Ovary (tissue), 7 donors: ENCODE measurements at regions not wholly inside any gene's neighbourhood (a gene's known extent, or its start where the extent isn't known, plus 50 kb on each side); places are given as distances from the start of the nearest gene placed in this dataset.
A peak's percentile ranks its signal among the peaks of the same experiment; 100 is the strongest.

Experiments
- DNase-seq, 5 donors: peaks; one replicate each; pipeline ENCODE4 v3.0.0-alpha.2; 2019 to 2020
- H3K27ac ChIP-seq, 2 donors: fragments of 200-600 bp; one replicate each; pipeline versions ENCODE4 v1.5.1 to v1.8.0; 2019 to 2022
- H3K27me3 ChIP-seq: fragments of 200-600 bp; one replicate; pipeline ENCODE4 v1.8.0; 2022
- H3K36me3 ChIP-seq: fragments of 200-600 bp; sonication (generic); one replicate; pipeline ENCODE4 v1.5.1; 2019
- H3K4me1 ChIP-seq: one replicate; pipeline ENCODE4 v1.8.1; 2013; ENCODE audit warnings: mild to moderate bottlenecking, moderate library complexity; ENCODE audit not compliant: insufficient read depth
- H3K4me3 ChIP-seq: fragments of 200-600 bp; sonication (generic); one replicate; pipeline ENCODE4 v1.5.1; 2017
- H3K9me3 ChIP-seq, 2 donors: fragments of 200-600 bp in 1 of 2; sonication (generic) in 1 of 2; one replicate each; pipeline versions ENCODE4 v1.5.1 to v1.8.1; 2013 to 2019; ENCODE audit warnings: mild to moderate bottlenecking in 1 of 2, moderate library complexity in 1 of 2
- CTCF ChIP-seq, 3 donors: fragments of 450-650 bp in 2 of 3; fragments of 200-600 bp in 1 of 3; IDR thresholded peaks; one replicate each; pipeline versions ENCODE4 v1.5.1 to v1.8.0; 2016 to 2022; ENCODE audit warnings: antibody characterized with exemption in 3 of 3, mild to moderate bottlenecking in 1 of 3
- EP300 ChIP-seq: sonication (generic); formaldehyde crosslinking; IDR thresholded peaks from one replicate; pipeline ENCODE4 v1.6.1; 2017; ENCODE audit warnings: antibody characterized with exemption
- POLR2A ChIP-seq: fragments of 450-650 bp; IDR thresholded peaks from one replicate; pipeline ENCODE4 v1.6.1; 2017; ENCODE audit warnings: antibody characterized with exemption, mild to moderate bottlenecking, moderate library complexity
- WGBS, 3 donors: extraction: QIAGEN DNeasy Blood & Tissue Kit in 1 of 3; methylation state at CpG; one replicate each; pipeline versions ENCODE4 v1.1.5 to v1.1.7; 2013 to 2017; 5-methylcytosine and 5-hydroxymethylcytosine counted together
- intact Hi-C, 4 donors: fragments of 100-400 bp; cut with DNase I; formaldehyde crosslinking; loops; one replicate each; pipeline versions ENCODE4 v1.11.0 to v1.15.1; 2022 to 2023
- donor health status: DM: no; HTN: no; CAD: no; lungs with moderate emphysema.
- donor health status: DM: no; HTN: no; CAD: no.
- donor health status: Bipolar disorder and iron deficiency.
- donor health status: DM: no; HTN: no; CAD: no.
- donor health status: DM: yes; HTN: yes; CAD: no.

GRCh38 chr1:87820668-87821334, 492.1 kb downstream of the LMO4 start:
- Histone ChIP-seq H3K27ac (no peak overlapping the region), H3K36me3 (no peaks in the 10 kb centered on the region), H3K4me1 (peaks cover 2% of the 10 kb centered on the region), H3K27me3 (no peaks in the 10 kb centered on the region), H3K9me3 (no peaks in the 10 kb centered on the region), H3K4me3 (no peak overlapping the region)
- WGBS, 3 donors = 33 to 39% (median 38%) methylated on average over 8 of the region's 8 CpGs
- TF ChIP-seq CTCF (IDR thresholded peaks at IDR 0.05) (no peak), POLR2A (no peak), EP300 (no peak)
- intact Hi-C loops = no loop called here
- DNase-seq = no peak

- no peak for DNase-seq
- TF ChIP-seq CTCF (IDR thresholded peaks at IDR 0.05) (no peak), POLR2A (no peak)
- Histone ChIP-seq H3K27me3 (no peaks in the 10 kb centered on the region), H3K36me3 (no peaks in the 10 kb centered on the region), H3K27ac (no peak overlapping the region), H3K4me1 (peaks cover 2% of the 10 kb centered on the region), H3K9me3 (no peaks in the 10 kb centered on the region), H3K4me3 (no peak overlapping the region)
- 92 to 96% (median 92%) methylated on average over 5 of the region's 5 CpGs for WGBS, 3 donors
- intact Hi-C loops = no loop called here
Observed at GRCh38 chr1:87821335-87821697, 492.6 kb downstream of the LMO4 start.

- Histone ChIP-seq H3K36me3 (no peaks in the 10 kb centered on the region), H3K4me1 (no peaks in the 10 kb centered on the region), H3K27ac (no peak overlapping the region), H3K9me3 (no peaks in the 10 kb centered on the region), H3K27me3 (no peaks in the 10 kb centered on the region), H3K4me3 (no peak overlapping the region)
- WGBS, 3 donors = 8 to 12% (median 9%) methylated on average over 7 of the region's 7 CpGs
- peak; percentile 23 to 48 (median 38) for DNase-seq
- TF ChIP-seq CTCF (IDR thresholded peaks at IDR 0.05) (no peak), POLR2A (no peak), EP300 (no peak)
- intact Hi-C loops = no loop called here
Observed at GRCh38 chr1:87826681-87827251, 498.1 kb downstream of the LMO4 start.

- H3K27me3 ChIP-seq = no peaks in the 10 kb centered on the region
- WGBS, 3 donors = 83 to 90% (median 87%) methylated on average over 4 of the region's 4 CpGs
- no peak for DNase-seq
- TF ChIP-seq CTCF (IDR thresholded peaks at IDR 0.05) (no peak), POLR2A (no peak), EP300 (no peak)
- no peaks in the 10 kb centered on the region for H3K4me1 ChIP-seq
- no peaks in the 10 kb centered on the region for H3K36me3 ChIP-seq
- H3K9me3 ChIP-seq = no peaks in the 10 kb centered on the region
- intact Hi-C loops = no loop called here
- no peak overlapping the region for H3K4me3 ChIP-seq
- H3K27ac ChIP-seq = no peak overlapping the region
Observed at GRCh38 chr1:87829360-87829759, 500.7 kb downstream of the LMO4 start.
